Lung (tissue), 11 donors: ENCODE measurements at regions not wholly inside any gene's neighbourhood (a gene's known extent, or its start where the extent isn't known, plus 50 kb on each side); places are given as distances from the start of the nearest gene placed in this dataset.

Source experiments
- ATAC-seq: fragments of 200-7000 bp; cut with Tn5 transposase; one replicate; pipeline ENCODE4 v1.9.1; 2020; ENCODE audit warnings: moderate number of reproducible peaks; ENCODE audit not compliant: insufficient read depth, low FRiP score
- DNase-seq, 3 donors: peaks; one replicate each; pipeline ENCODE4 v3.0.0-alpha.2; 2013 to 2017
- H3K27ac ChIP-seq, 2 donors: one replicate each; pipeline ENCODE4 v1.5.1; 2013; ENCODE audit warnings: mild to moderate bottlenecking in 2 of 2, moderate library complexity in 2 of 2, control low read depth in 1 of 2, inconsistent platforms in 1 of 2, low read depth in 1 of 2, low read length in 1 of 2
- H3K27me3 ChIP-seq, 3 donors: one replicate each; pipeline ENCODE4 v1.5.1; 2013; ENCODE audit warnings: low read length in 2 of 3; ENCODE audit not compliant: control insufficient read depth in 3 of 3, insufficient read depth in 3 of 3
- H3K36me3 ChIP-seq, 4 donors: one replicate each; pipeline ENCODE4 v1.5.1; 2013; ENCODE audit warnings: low read length in 4 of 4, mild to moderate bottlenecking in 1 of 4, moderate library complexity in 1 of 4; ENCODE audit not compliant: control insufficient read depth in 4 of 4, insufficient read depth in 4 of 4
- H3K4me1 ChIP-seq, 5 donors: one replicate each; pipeline ENCODE4 v1.5.1; 2013; ENCODE audit warnings: low read length in 5 of 5, mild to moderate bottlenecking in 2 of 5, moderate library complexity in 1 of 5; ENCODE audit not compliant: control insufficient read depth in 5 of 5, insufficient read depth in 5 of 5
- H3K4me3 ChIP-seq: one replicate; pipeline ENCODE4 v1.5.1; 2013; ENCODE audit warnings: mild to moderate bottlenecking, control low read depth, moderate library complexity
- H3K9ac ChIP-seq, 2 donors: one replicate each; pipeline ENCODE4 v1.5.1; 2013; ENCODE audit warnings: low read length in 2 of 2, control low read depth in 1 of 2; ENCODE audit not compliant: insufficient read depth in 1 of 2
- H3K9me3 ChIP-seq, 4 donors: one replicate each; pipeline ENCODE4 v1.5.1; 2013; ENCODE audit warnings: low read length in 3 of 4, mild to moderate bottlenecking in 1 of 4, moderate library complexity in 1 of 4; ENCODE audit not compliant: control insufficient read depth in 4 of 4, insufficient read depth in 3 of 4
- CTCF ChIP-seq: IDR thresholded peaks from 2 replicates; pipeline ENCODE4 v1.5.1; 2012; ENCODE audit warnings: mild to moderate bottlenecking; ENCODE audit errors: control extremely low read depth, extremely low read depth
- WGBS, 2 donors: extraction: QIAGEN DNeasy Blood & Tissue Kit; methylation state at CpG; one replicate each; pipeline ENCODE4 v1.1.7; 2013; 5-methylcytosine and 5-hydroxymethylcytosine counted together
- donor health status: control.
- donor health status: control.
- donor health status: Bipolar disorder and iron deficiency.
- donor health status: healthy.
- donor health status: DM: yes; HTN: yes; CAD: no.

DNA sequence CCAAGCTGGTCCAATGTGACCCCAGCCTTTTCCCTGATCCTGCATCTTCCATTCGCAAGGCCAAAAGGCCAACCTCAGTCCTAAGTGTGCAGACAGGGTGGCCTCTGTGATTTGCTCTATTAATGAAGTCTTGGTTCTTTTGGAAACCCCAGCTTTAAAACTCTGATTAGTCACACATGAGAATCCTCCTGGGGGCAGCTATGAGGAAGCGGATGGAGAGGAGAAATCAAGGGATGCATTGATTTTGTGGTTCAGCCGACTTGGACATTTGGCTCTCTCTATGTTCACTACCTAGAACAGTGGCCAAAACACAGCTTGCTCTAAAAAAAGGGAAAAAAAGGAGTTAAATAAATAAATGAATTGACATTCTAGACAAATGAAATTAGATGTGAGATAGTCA, 98.6 kb upstream of the USP47 start:
- Histone ChIP-seq H3K9ac (no peak overlapping the region), H3K4me3 (no peak overlapping the region), H3K27ac (no peak overlapping the region), H3K9me3 (no peaks in the 10 kb centered on the region), H3K4me1 (no peaks in the 10 kb centered on the region), H3K36me3 (no peaks in the 10 kb centered on the region), H3K27me3 (no peaks in the 10 kb centered on the region)
- no peak for ATAC-seq
- 91 to 96% methylated on average over 3 of the region's 3 CpGs for WGBS, 2 donors
- TF ChIP-seq CTCF, result no peak
- DNase-seq, result no peak

- Histone ChIP-seq H3K4me3 (no peak overlapping the region), H3K9me3 (no peaks in the 10 kb centered on the region), H3K36me3 (no peaks in the 10 kb centered on the region), H3K27me3 (no peaks in the 10 kb centered on the region), H3K27ac (no peak overlapping the region), H3K4me1 (no peaks in the 10 kb centered on the region), H3K9ac (no peak overlapping the region)
- WGBS, 2 donors, result 79 to 85% methylated on average over 5 of the region's 5 CpGs
- DNase-seq (no peak), ATAC-seq (no peak)
- TF ChIP-seq CTCF, result no peak
Observed at GRCh38 chr11:11742486-11742885, 99.3 kb upstream of the USP47 start.

GRCh38 chr11:11740836-11741235, 100.9 kb upstream of the USP47 start:
- Histone ChIP-seq H3K36me3 (no peaks in the 10 kb centered on the region), H3K4me1 (no peaks in the 10 kb centered on the region), H3K27me3 (no peaks in the 10 kb centered on the region), H3K9me3 (no peaks in the 10 kb centered on the region), H3K4me3 (no peak overlapping the region), H3K9ac (no peak overlapping the region), H3K27ac (no peak overlapping the region)
- DNase-seq, result no peak
- WGBS, 2 donors, result 44 to 95% methylated on average over 1 of the region's 1 CpG
- ATAC-seq, result no peak
- no peak for TF ChIP-seq CTCF

DNA sequence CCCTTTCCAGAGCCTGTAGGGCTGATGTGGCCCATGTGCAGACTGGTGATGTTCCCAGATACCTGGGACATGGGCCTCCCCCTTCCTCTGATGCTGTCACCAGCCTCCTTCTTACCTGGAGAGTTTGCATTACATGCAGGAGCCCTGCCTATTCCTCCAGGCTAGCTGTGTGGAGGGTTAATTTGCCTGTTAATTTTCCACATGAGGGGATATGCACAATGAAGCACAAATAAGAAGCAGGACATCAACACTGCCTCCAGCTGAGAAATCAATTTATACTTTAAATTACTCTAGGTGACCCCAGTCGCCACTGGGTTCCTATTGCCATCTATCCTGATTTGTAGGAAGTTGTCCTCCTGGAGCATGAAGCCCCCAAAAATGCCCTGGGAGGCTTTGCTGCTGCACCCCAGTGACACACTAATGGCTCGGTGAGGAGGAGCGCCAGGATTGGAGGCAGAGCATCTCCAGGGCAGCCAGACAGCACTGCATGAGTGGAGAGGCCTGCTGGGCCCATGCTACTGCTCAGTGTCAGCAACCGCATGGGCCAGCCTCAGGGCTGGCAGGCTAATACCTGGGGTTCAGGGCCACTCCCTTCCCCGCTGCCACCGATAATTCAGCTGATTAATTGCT, 101.6 kb upstream of the USP47 start:
- TF ChIP-seq CTCF, result no peak
- no peak for DNase-seq
- Histone ChIP-seq H3K4me3 (no peak overlapping the region), H3K36me3 (no peaks in the 10 kb centered on the region), H3K27me3 (no peaks in the 10 kb centered on the region), H3K9me3 (no peaks in the 10 kb centered on the region), H3K4me1 (no peaks in the 10 kb centered on the region), H3K27ac (no peak overlapping the region), H3K9ac (no peak overlapping the region)
- ATAC-seq, result no peak
- 92 to 96% methylated on average over 6 of the region's 6 CpGs for WGBS, 2 donors
